GM18907 (cell line): ENCODE measurements at regions not wholly inside any gene's neighbourhood (a gene's known extent, or its start where the extent isn't known, plus 50 kb on each side); places are given as distances from the start of the nearest gene placed in this dataset.

Experiments
- ATAC-seq: cut with Tn5 transposase; IDR thresholded peaks from one replicate; pipeline ENCODE4 v1.9.1; 2021; ENCODE audit warnings: mild to moderate bottlenecking, moderate library complexity; ENCODE audit not compliant: unreplicated experiment

- ATAC-seq, result no peak
Observed at GRCh38 chr11:19597876-19598275, 114.8 kb upstream of the NAV2 start.

DNA sequence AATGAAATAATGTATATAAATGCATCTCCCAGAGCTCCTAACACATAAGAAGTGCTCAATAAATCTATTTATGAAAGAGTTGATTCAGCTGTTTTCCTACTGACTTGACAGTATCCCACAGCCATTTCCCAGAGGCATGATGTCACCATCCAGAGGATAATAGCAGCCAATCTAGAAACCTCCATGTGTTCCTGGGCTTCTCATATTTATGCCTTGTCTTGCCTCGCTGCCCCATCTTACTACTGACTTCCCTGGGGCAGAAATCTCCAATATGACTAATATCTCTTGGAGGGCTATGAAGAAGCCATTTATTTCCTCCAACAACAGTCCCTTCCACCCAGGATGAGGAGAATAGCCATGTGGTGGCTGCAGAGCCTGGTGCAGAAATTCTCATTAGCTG lies 115.4 kb upstream of the NAV2 start:
- no peak for ATAC-seq

DNA sequence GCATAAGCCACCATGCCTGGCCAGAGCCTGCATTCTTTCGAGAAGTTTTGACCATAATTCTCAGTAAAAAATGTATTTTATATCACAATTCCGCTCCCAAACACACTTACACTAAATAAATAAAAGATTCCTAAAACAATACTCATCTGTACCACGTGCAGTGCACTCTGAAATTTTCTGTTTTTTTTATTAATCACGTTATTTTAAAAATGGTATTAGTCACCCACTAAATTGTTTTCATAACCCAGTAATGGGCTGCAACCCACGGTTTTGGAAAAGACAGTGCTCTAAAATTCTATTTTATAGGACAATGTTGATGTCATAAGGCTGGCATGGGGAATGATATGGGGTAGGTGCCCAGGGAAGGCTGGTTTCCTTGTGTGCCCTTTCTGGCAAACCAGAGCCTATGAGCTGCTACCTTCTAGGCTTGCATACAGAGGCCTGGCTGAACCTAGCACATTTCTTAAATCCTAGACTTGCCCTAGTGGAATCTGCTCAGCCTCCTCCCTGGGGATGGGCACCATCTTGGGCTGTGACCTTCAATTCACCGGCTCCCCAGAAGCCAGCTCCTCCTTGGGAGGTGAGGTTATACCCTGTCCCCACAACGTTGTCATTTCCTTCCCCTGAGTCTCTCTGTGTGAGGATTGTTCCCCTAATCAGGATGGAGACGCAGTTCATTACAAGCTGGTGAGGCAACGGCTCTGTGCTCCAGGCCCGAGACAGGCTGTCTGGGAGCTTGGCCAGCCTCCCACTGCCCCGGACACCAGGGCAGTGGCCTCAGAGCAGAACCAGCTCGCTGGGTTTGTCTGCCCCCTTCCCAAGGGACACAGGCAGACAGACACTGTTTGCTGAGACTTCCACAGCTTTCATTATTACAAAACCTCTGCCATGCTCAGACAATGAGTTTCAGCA lies 116.5 kb upstream of the NAV2 start:
- no peak for ATAC-seq

- no peak for ATAC-seq
Observed at GRCh38 chr11:19595499-19595839, 117.2 kb upstream of the NAV2 start.

DNA sequence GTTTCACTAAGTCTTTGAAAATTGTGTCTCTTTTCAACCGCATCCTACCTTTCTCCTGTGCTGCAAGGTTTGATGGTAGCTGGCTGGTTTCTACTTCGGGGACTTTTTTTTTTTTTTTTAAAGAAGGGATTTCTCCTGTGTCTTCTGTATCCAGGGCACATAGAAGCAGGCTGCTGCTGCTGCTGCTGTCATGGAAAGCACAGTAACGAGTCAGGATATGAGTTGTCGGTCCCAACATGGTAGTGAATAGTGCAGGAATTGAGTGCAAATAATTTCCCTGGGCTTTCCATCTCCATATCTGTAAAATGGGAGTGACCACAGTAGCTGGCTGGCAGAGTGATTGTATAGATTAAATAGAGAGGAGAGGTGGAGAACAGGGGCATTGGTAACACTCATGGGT lies 118.3 kb upstream of the NAV2 start:
- no peak for ATAC-seq

- ATAC-seq, result no peak
Observed at GRCh38 chr11:19592842-19593241, 119.8 kb upstream of the NAV2 start.

GRCh38 chr11:19589567-19590260 lies 122.9 kb upstream of the NAV2 start:
- ATAC-seq, result no peak

GRCh38 chr11:19587979-19588378 lies 124.7 kb upstream of the NAV2 start:
- ATAC-seq, result no peak

DNA sequence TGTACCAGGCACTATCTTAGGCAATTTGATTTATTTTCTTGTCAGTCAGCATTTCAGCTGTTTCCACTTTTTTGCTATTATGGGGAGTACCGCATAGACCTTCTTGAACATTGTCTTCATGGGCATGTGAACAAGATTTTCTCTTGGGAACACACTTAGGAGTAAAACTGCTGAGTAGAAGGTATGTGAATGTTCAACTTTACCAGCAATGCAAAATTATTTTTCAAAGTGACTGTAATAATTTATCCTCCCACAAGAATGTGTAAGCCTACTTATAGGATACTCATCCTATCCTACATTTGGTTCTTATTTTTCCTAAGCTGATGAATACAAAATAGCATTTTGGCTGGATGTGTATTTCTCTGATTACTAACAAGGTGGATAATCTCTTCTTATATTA lies 132.0 kb upstream of the NAV2 start:
- no peak for ATAC-seq

DNA sequence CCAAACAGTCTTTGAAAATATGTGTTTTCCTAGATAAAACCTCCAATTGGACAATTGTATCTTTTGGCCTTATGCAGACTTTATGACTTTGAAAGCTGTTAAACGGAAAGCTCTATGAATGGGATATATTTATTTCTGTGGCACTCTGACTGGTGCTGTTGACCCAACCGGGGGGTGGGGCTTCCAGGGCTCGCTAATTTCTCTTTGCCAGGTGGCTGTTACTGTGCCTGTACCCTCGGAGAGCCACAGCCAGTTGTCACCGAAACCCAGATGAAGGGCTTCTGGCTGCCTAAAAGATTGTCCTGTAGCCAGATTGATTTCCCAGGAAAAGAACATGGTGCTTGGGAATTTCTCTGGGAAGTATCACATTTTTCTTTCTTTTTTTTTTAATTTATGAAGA lies 132.7 kb upstream of the NAV2 start:
- ATAC-seq, result no peak

- no peak for ATAC-seq
Observed at GRCh38 chr11:19578871-19579270, 133.8 kb upstream of the NAV2 start.

DNA sequence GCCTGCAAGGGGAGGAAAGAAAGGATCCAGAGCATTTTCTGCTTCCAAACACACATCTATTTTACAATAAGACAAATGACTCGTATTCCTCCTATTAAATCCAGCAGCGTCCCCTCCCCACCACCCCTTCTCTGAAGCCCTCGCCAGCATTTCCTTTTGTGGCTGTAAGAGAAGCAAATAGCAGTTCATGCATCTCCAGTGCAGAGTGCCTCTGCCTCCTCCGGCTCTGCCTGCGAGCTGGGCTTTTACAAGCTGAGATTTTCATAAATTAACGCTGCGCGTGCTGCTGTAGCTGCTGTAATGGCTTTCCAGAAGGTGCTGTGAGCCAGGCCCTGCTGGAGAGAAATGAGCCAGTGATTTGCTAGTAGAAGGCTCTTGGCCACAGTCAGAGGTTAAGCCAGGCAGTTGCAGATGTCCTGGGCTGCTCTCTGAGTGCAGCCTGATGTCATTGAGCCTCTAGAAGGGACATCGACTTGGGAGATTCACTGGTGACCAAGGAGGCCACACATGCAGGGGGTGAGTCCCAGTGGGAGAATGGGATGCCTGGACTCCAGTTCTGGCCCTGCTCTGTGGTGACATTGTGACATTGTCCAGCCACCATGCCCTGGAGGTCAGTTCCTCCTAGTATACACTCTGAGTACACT lies 134.5 kb upstream of the NAV2 start:
- ATAC-seq, result no peak

DNA sequence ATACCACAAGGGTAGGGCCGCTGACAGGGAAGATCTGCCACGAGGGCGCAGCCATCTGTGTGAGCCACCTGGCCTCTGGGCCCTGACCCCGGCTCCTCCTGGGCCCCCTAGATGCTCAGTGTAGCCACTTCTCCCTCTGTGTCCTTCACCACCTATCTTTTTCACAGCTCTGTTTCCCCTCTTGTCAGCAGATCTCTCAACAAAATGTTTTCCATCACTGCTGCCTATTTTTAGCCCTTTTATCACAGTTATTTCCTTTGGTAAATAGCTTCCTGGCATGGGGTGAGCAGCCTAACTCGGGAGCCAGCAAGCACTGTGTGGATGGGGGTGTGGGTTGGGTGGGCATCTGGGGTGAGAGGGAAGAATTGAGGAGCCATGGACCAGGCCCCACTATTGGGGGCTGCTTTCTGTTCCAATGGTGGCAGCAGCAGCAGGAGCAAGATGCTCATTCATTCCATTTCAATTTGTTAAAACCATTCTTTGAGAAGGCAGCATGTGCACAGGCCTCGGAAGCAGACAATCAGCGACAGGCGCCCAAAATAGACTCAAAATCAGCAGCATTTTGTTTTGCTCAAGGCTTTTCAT lies 135.2 kb upstream of the NAV2 start:
- no peak for ATAC-seq

DNA sequence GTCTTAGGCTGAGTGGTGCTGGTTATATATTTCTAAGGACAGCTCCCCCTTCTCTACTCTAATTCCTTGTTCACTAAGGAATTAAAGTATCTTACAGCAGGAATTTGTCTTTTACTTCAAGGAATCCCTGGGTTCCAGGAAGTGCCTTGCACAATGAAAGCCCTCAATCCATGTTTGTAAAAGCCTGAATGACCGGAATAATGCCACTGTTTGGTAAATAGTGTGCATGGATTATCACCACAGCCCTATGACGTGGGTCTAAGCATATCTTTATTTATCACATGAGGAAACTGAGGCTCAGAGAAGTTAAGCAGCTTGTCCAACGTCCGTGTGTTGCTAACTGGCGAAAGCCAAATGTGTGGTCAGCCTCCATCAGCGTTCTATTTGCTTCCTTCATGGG lies 135.7 kb upstream of the NAV2 start:
- ATAC-seq, result no peak

GRCh38 chr11:19576054-19576453 lies 136.6 kb upstream of the NAV2 start:
- ATAC-seq, result no peak

GRCh38 chr11:19574916-19575315 lies 137.7 kb upstream of the NAV2 start:
- no peak for ATAC-seq

GRCh38 chr11:19573666-19574065 lies 139.0 kb upstream of the NAV2 start:
- no peak for ATAC-seq

DNA sequence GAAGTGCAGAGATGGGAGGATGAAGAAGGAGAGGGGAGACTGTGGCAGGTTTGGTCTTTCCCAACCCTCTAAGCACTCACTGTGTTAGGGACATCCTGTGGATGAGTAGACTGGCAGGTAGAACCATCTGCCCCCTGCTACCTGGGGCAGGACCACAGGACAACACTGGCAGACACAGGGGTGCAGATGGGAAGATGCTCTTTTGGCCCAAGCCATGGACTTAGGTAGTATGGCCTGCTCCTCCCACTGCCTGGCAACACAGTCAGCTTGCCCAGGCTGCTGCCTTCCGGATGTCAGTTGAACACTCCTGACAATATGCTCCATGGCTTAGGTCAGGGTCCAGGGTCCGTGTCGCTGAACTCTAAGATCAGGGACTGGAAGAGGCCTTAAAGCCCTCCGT lies 140.7 kb upstream of the NAV2 start:
- ATAC-seq, result no peak

DNA sequence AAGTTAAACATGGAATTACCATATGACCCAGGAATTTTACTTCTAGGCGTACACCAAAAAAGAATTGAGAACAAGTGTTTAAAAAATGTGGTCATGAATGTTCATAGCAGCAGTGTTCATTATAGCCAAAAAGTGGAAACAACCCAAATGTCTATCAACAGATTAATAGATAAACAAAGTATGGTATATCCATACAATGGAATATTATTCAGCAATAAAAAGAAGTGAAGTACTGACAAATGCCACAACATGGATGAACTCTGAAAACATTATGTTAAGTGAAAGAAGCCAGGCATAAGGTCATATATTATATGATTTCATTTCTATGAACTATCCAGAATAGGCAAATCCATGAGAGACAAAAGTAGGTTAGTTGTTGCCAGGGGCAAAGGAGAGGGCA lies 141.7 kb upstream of the NAV2 start:
- ATAC-seq, result no peak

- ATAC-seq, result no peak
Observed at GRCh38 chr11:19567996-19568395, 144.6 kb upstream of the NAV2 start.

GRCh38 chr11:19566583-19567379 lies 145.9 kb upstream of the NAV2 start:
- ATAC-seq, result no peak
